Heart right ventricle (tissue), 16 donors: ENCODE measurements at regions not wholly inside any gene's neighbourhood (a gene's known extent, or its start where the extent isn't known, plus 50 kb on each side); places are given as distances from the start of the nearest gene placed in this dataset.

Experiments used
- ATAC-seq, 8 donors: fragments of 200-7000 bp; cut with Tn5 transposase; one replicate each; pipeline ENCODE4 v1.9.1; 2020; ENCODE audit warnings: mild to moderate bottlenecking in 8 of 8, moderate library complexity in 8 of 8, moderate number of reproducible peaks in 1 of 8
- DNase-seq, 2 donors: peaks; one replicate each; pipeline ENCODE4 v3.0.0-alpha.2; 2020
- H3K27ac ChIP-seq, 10 donors: fragments of 200-600 bp; sonication (generic) in 2 of 10; one replicate each; pipeline versions ENCODE4 v1.5.0 to v1.8.0; 2020 to 2022; ENCODE audit warnings: mild to moderate bottlenecking in 3 of 10
- H3K27me3 ChIP-seq, 7 donors: fragments of 200-600 bp; one replicate each; pipeline ENCODE4 v1.8.0; 2021 to 2022; ENCODE audit warnings: mild to moderate bottlenecking in 2 of 7
- H3K36me3 ChIP-seq, 9 donors: fragments of 200-600 bp; sonication (generic) in 1 of 9; one replicate each; pipeline versions ENCODE4 v1.5.0 to v1.8.0; 2020 to 2022; ENCODE audit warnings: mild to moderate bottlenecking in 2 of 9
- H3K4me1 ChIP-seq, 9 donors: fragments of 200-600 bp; sonication (generic) in 1 of 9; one replicate each; pipeline versions ENCODE4 v1.5.0 to v1.8.0; 2020 to 2022; ENCODE audit warnings: mild to moderate bottlenecking in 4 of 9
- H3K4me3 ChIP-seq, 10 donors: fragments of 200-600 bp; sonication (generic) in 2 of 10; one replicate each; pipeline versions ENCODE4 v1.5.0 to v1.8.0; 2020 to 2022; ENCODE audit warnings: mild to moderate bottlenecking in 7 of 10, moderate library complexity in 2 of 10
- H3K9me3 ChIP-seq, 11 donors: fragments of 200-600 bp in 10 of 11; sonication (generic) in 2 of 11; one replicate each; pipeline versions ENCODE4 v1.5.0 to v1.8.0; 2013 to 2022; ENCODE audit warnings: mild to moderate bottlenecking in 2 of 11, control low read depth in 1 of 11, moderate library complexity in 1 of 11
- CTCF ChIP-seq, 9 donors: fragments of 200-600 bp; sonication (generic) in 2 of 9; IDR thresholded peaks; one replicate each; pipeline versions ENCODE4 v1.5.0 to v1.8.0; 2021 to 2022; ENCODE audit warnings: antibody characterized with exemption in 9 of 9, mild to moderate bottlenecking in 5 of 9, moderate library complexity in 1 of 9
- WGBS, 2 donors: extraction: QIAGEN DNeasy Blood & Tissue Kit; methylation state at CpG; one replicate each; pipeline ENCODE4 v1.1.7; 2013; ENCODE audit warnings: inconsistent platforms in 1 of 2; 5-methylcytosine and 5-hydroxymethylcytosine counted together
- intact Hi-C, 10 donors: fragments of 100-400 bp; cut with DNase I; formaldehyde crosslinking; loops; one replicate each; pipeline versions ENCODE4 v1.11.1 to v1.14.2; 2022
- donor health status: Arrhythmogenic right ventricular cardiomyopathy.
- donor health status: ischemic (EF 13 %, LVEDD 7.1; RV severe dilation, severe dysfunction).
- donor health status: healthy with polysubstance abuse.
- donor health status: DM: no; HTN: yes; CAD: no.
- donor health status: DM: no; HTN: no; CAD: no.
- donor health status: ischemic (EF 25% LVEDD 6.9; RV normal size, moderate dysfunction).
- donor health status: ischemic (EF 25% LVEDD 5.7; RV mildly dilated, moderate dysfunction).
- donor health status: healthy.
- donor health status: DM: yes; HTN: yes; CAD: no.
- donor health status: Ischemic cardiomyopathy.
- donor health status: ischemic (EF 35%, LVEDD 5.7; RV mildly dilated, moderate dysfunction).
- donor health status: nonischemic (EF 11% LVEDD 7.7; RV severe dilation, severe dysfunction).
- donor health status: DM: yes; HTN: yes; CAD: no.
- donor health status: PGD.
- donor health status: ischemic (EF 29% LVEDD 5.4; RV normal size, mild dysfunction).
- donor health status: nonischemic (EF 23%, LVEDD 6.1; RV moderate dilation, normal function).

GRCh38 chr19:31497709-31498108 is 148.5 kb upstream of the TSHZ3 start:
- Histone ChIP-seq H3K27ac (no peak overlapping the region), H3K9me3 (no peaks in the 10 kb centered on the region), H3K4me3 (no peak overlapping the region), H3K4me1 (no peaks in the 10 kb centered on the region), H3K36me3 (no peaks in the 10 kb centered on the region), H3K27me3 (peaks cover 0 to 7% (median 0%) of the 10 kb centered on the region in 7 donors)
- intact Hi-C loops, result no loop called here
- ATAC-seq, result no peak
- TF ChIP-seq CTCF (IDR thresholded peaks at IDR 0.05), result no peak
- no peak for DNase-seq
- WGBS, 2 donors, result 79 to 83% methylated on average over 2 of the region's 2 CpGs

GRCh38 chr19:31498781-31499180 is 149.5 kb upstream of the TSHZ3 start:
- WGBS, 2 donors, result 93 to 96% methylated on average over 3 of the region's 3 CpGs
- intact Hi-C loops, result no loop called here
- no peak overlapping the region for H3K27ac ChIP-seq
- H3K36me3 ChIP-seq, result no peaks in the 10 kb centered on the region
- ATAC-seq, result no peak
- no peaks in the 10 kb centered on the region for H3K9me3 ChIP-seq
- DNase-seq, result no peak
- TF ChIP-seq CTCF (IDR thresholded peaks at IDR 0.05), result no peak
- H3K4me1 ChIP-seq, result no peaks in the 10 kb centered on the region
- H3K27me3 ChIP-seq, result peaks cover 0 to 8% (median 0%) of the 10 kb centered on the region in 7 donors
- no peak overlapping the region for H3K4me3 ChIP-seq

GRCh38 chr19:31499281-31500196 is 150.3 kb upstream of the TSHZ3 start:
- Histone ChIP-seq H3K9me3 (no peaks in the 10 kb centered on the region), H3K36me3 (no peaks in the 10 kb centered on the region), H3K4me3 (no peak overlapping the region), H3K27ac (no peak overlapping the region), H3K27me3 (peaks cover 0 to 8% (median 0%) of the 10 kb centered on the region in 7 donors), H3K4me1 (no peaks in the 10 kb centered on the region)
- ATAC-seq (no peak), DNase-seq (no peak)
- 75 to 82% methylated on average over 8 of the region's 8 CpGs for WGBS, 2 donors
- TF ChIP-seq CTCF (IDR thresholded peaks at IDR 0.05), result no peak
- intact Hi-C loops, result no loop called here

- WGBS, 2 donors, result 76 to 78% methylated on average over 8 of the region's 8 CpGs
- ATAC-seq, result no peak
These were observed 151.1 kb upstream of the TSHZ3 start for GRCh38 chr19:31500197-31500830.

More at GRCh38 chr19:31500197-31500830, 151.1 kb upstream of the TSHZ3 start:
- Histone ChIP-seq H3K27me3 (peaks cover 0 to 12% (median 0%) of the 10 kb centered on the region in 7 donors), H3K4me1 (no peaks in the 10 kb centered on the region), H3K9me3 (no peaks in the 10 kb centered on the region), H3K4me3 (no peak overlapping the region), H3K36me3 (no peaks in the 10 kb centered on the region), H3K27ac (no peak overlapping the region)
- intact Hi-C loops, result no loop called here
- TF ChIP-seq CTCF (IDR thresholded peaks at IDR 0.05), result no peak
- DNase-seq, result no peak
